OCI-LY3 (cell line): ENCODE measurements at regions not wholly inside any gene's neighbourhood (a gene's known extent, or its start where the extent isn't known, plus 50 kb on each side); places are given as distances from the start of the nearest gene placed in this dataset.

Source experiments
- H2AFZ ChIP-seq: fragments of 200-600, 300-600 bp; shearing (Covaris generic); 2 replicates; pipeline ENCODE4 v1.6.0; 2014; ENCODE audit warnings: antibody characterized with exemption, low read depth, low read length
- H3K27ac ChIP-seq: fragments of 200-600, 300-600 bp; sonication (generic); 2 replicates; pipeline ENCODE4 v1.5.1; 2014; ENCODE audit warnings: mild to moderate bottlenecking, low read length, moderate library complexity, mixed read lengths
- H3K27me3 ChIP-seq: fragments of 200-600, 300-600 bp; sonication (generic); 2 replicates; pipeline ENCODE4 v1.6.1; 2014; ENCODE audit warnings: low read depth, low read length, mixed read lengths
- H3K36me3 ChIP-seq: fragments of 200-600, 300-600 bp; sonication (generic); replicated peaks from 2 replicates; pipeline ENCODE3; 2014; ENCODE audit warnings: low read depth, low read length, mixed read lengths
- H3K4me1 ChIP-seq: fragments of 300-600, 200-600 bp; sonication (generic); 2 replicates; pipeline ENCODE4 v1.6.1; 2014; ENCODE audit warnings: low read length, mixed read lengths
- H3K4me2 ChIP-seq: fragments of 200-600, 300-600 bp; sonication (generic); 2 replicates; pipeline ENCODE4 v1.6.1; 2014; ENCODE audit warnings: low read length, mixed read lengths
- H3K4me3 ChIP-seq: fragments of 300-600, 200-600 bp; sonication (generic); 2 replicates; pipeline ENCODE4 v1.5.1; 2014; ENCODE audit warnings: antibody characterized with exemption, mild to moderate bottlenecking, low read length, moderate library complexity
- H3K79me2 ChIP-seq: fragments of 300-600, 200-600 bp; shearing (Covaris generic); 2 replicates; pipeline ENCODE4 v1.6.1; 2014; ENCODE audit warnings: mild to moderate bottlenecking, low read length, mixed read lengths
- H3K9ac ChIP-seq: fragments of 300-600, 200-600 bp; shearing (Covaris generic); 2 replicates; pipeline ENCODE4 v1.6.0; 2014; ENCODE audit warnings: mild to moderate bottlenecking, low read length, moderate library complexity
- H3K9me3 ChIP-seq: fragments of 200-600, 300-600 bp; shearing (Covaris generic); 2 replicates; pipeline ENCODE4 v1.6.1; 2014; ENCODE audit warnings: low read length, mixed read lengths; ENCODE audit not compliant: insufficient read depth
- H4K20me1 ChIP-seq: fragments of 200-600, 300-600 bp; sonication (generic); 2 replicates; pipeline ENCODE4 v1.6.1; 2016; ENCODE audit warnings: low read length, mixed read lengths; ENCODE audit not compliant: insufficient read depth
- CTCF ChIP-seq: fragments of 200-600, 300-600 bp; sonication (generic); IDR thresholded peaks from 2 replicates; pipeline ENCODE4 v1.5.1; 2014; ENCODE audit warnings: antibody characterized with exemption, low read length, low read depth
- EZH2phosphoT487 ChIP-seq: fragments of 200-600 bp; shearing (Covaris generic); IDR thresholded peaks from 2 replicates; pipeline ENCODE4 v1.6.1; 2018; ENCODE audit warnings: antibody characterized with exemption, mixed run types, low read depth

DNA sequence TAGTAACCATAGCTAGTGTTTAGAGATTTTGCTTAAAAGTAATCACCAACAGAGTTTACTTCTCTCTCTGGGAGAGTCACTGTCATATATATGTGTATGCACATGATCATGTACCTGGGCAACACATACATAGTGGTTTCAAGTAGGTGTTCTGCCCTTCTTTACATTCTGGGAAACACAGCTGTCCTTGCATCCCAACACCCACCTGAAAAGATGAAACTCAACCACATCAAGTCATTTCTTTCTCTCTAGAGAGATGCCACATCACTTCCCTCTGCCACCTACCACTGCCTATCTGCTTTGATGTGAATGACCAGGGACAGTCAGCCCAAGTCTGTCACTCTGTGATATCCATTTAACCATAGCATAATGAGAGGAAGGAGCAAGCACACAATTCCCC, 155.8 kb upstream of the GADL1 start:
- Histone ChIP-seq H3K27ac (no peak overlapping the region), H2AFZ (no peak overlapping the region), H3K27me3 (no peaks in the 10 kb centered on the region), H4K20me1 (no peaks in the 10 kb centered on the region), H3K9ac (no peak overlapping the region), H3K79me2 (no peaks in the 10 kb centered on the region), H3K4me3 (no peak overlapping the region), H3K36me3 (no peaks in the 10 kb centered on the region), H3K9me3 (no peaks in the 10 kb centered on the region), H3K4me2 (no peak overlapping the region), H3K4me1 (peaks cover 8% of the 10 kb centered on the region)
- TF ChIP-seq EZH2phosphoT487 (no peak), CTCF (no peak)

GRCh38 chr3:31051226-31051625, 156.8 kb upstream of the GADL1 start:
- no peak overlapping the region for H2AFZ ChIP-seq
- TF ChIP-seq EZH2phosphoT487 (no peak), CTCF (no peak)
- no peaks in the 10 kb centered on the region for H3K36me3 ChIP-seq
- no peak overlapping the region for H3K9ac ChIP-seq
- H3K4me1 ChIP-seq: peaks cover 8% of the 10 kb centered on the region
- H3K4me2 ChIP-seq: no peak overlapping the region
- H4K20me1 ChIP-seq: no peaks in the 10 kb centered on the region
- no peaks in the 10 kb centered on the region for H3K9me3 ChIP-seq
- no peaks in the 10 kb centered on the region for H3K79me2 ChIP-seq
- H3K27me3 ChIP-seq: no peaks in the 10 kb centered on the region
- H3K27ac ChIP-seq: no peak overlapping the region
- no peak overlapping the region for H3K4me3 ChIP-seq

DNA sequence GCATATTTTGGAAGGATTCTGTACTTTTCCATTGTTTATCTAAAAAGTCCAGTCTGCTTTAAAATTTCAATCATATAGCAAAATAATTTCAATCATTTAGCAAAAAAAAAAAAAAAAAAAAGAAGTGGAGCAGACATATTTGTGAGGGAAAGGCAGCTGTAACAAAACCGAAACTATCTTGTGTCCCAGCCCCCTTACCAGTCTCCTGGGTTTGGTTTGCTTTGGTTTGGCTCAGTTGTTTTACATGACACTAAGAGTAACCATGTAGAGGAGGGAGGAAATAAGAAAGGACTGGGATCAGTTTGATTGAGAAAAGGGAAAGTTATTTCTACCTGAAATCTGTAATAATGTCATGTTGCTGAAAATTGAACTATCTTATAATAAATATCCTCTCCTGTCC, 158.8 kb upstream of the GADL1 start:
- H3K4me3 ChIP-seq: no peak overlapping the region

DNA sequence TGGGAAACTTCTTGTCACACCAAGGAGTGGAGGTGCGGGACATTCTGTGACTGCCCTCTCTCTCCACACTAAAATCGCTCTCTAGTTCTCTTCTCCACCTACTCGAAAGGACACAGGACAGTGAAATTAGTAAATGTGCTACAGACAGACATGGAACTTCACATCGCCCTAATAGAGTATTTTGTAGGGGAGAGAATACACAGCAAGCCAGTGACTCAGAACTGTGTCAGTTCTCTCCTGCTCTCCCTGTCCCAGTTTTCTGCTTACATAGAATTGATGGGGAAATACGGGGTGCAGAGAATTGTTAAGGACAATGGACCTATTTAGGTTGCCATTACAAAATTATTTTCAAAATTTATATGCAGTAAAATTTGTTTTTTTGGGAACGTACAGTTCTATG, 159.6 kb upstream of the GADL1 start:
- no peaks in the 10 kb centered on the region for H3K36me3 ChIP-seq
- H3K9ac ChIP-seq: no peak overlapping the region
- no peaks in the 10 kb centered on the region for H4K20me1 ChIP-seq
- TF ChIP-seq EZH2phosphoT487: no peak
- TF ChIP-seq CTCF: no peak
- H3K4me2 ChIP-seq: no peak overlapping the region
- H3K4me3 ChIP-seq: no peak overlapping the region
- H3K4me1 ChIP-seq: peaks cover 8% of the 10 kb centered on the region
- H3K27ac ChIP-seq: no peak overlapping the region
- H3K27me3 ChIP-seq: no peaks in the 10 kb centered on the region
- no peak overlapping the region for H2AFZ ChIP-seq
- H3K9me3 ChIP-seq: peaks cover 3% of the 10 kb centered on the region; the same call in 1 of the 2 replicates
- H3K79me2 ChIP-seq: no peaks in the 10 kb centered on the region

More for the DNA sequence above, 158.8 kb upstream of the GADL1 start:
- no peaks in the 10 kb centered on the region for H3K27me3 ChIP-seq
- no peak overlapping the region for H2AFZ ChIP-seq
- TF ChIP-seq CTCF (no peak), EZH2phosphoT487 (no peak)
- H3K36me3 ChIP-seq: no peaks in the 10 kb centered on the region
- no peak overlapping the region for H3K9ac ChIP-seq
- peaks cover 8% of the 10 kb centered on the region for H3K4me1 ChIP-seq
- H3K4me2 ChIP-seq: no peak overlapping the region
- no peak overlapping the region for H3K27ac ChIP-seq
- no peaks in the 10 kb centered on the region for H4K20me1 ChIP-seq
- H3K79me2 ChIP-seq: no peaks in the 10 kb centered on the region
- H3K9me3 ChIP-seq: no peaks in the 10 kb centered on the region
